ENCODE measurements at regions not wholly inside any gene's neighbourhood (a gene's known extent, or its start where the extent isn't known, plus 50 kb on each side); places are given as distances from the start of the nearest gene placed in this dataset.

GRCh38 chr15:93209690-93210445 is 120.9 kb upstream of the RGMA start (continued):
- TF ChIP-seq ATF1 (CRISPR knock-in tag; IDR thresholded peaks at IDR 0.05) (no peak), JUN (CRISPR knock-in tag; IDR thresholded peaks at IDR 0.05) (no peak)

DNA sequence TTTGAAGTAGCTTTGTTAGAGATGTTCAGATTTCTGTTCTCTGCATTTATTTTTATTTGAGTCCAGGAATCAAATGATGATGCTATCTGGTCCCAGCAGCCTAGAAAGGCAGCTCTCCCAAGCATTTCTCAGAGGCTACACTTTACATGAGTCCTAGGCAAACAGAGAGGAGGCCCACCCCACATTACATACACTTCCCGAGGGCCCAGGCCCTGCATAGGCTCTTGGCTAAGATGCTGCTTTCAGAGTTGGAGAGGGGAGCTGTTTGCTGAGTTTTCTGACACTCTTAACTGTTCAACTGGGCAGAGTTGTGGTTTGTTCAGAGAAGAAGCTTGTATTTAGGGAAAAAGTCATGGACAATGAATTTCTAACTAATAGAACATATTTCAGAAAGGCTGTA is 117.9 kb upstream of the RGMA start:
- no peak overlapping the region for H3K4me3 Mint-ChIP-seq
- CTCF ChIA-PET: interaction anchor here (0.9 kb wide), 2 partner anchors 127 to 171 kb away, joined by 3 read pairs; no protein-coding TSS in a partner anchor
- peaks cover 22% of the 10 kb centered on the region for H3K4me1 Mint-ChIP-seq
- POLR2A ChIA-PET: interaction anchor here (0.6 kb wide), 1 partner anchor 144 kb away, joined by 5 read pairs; no protein-coding TSS in a partner anchor
- peaks cover 4% of the 10 kb centered on the region; the same call in 1 of the 2 replicates for H3K9me3 Mint-ChIP-seq
- no peak for ATAC-seq
- H3K36me3 Mint-ChIP-seq: no peaks in the 10 kb centered on the region
- DNase-seq (ENCODE audit: low spot score): no peak
- peaks cover 5% of the 10 kb centered on the region; the same call in 1 of the 2 replicates for H3K27me3 Mint-ChIP-seq (ENCODE audit: low read depth)
- H3K27ac Mint-ChIP-seq: no peak overlapping the region
- no peak for TF ChIP-seq ZNF512 (CRISPR knock-in tag; IDR thresholded peaks at IDR 0.05; ENCODE audit: borderline replicate concordance)
- TF ChIP-seq ZNF219 (CRISPR knock-in tag; IDR thresholded peaks at IDR 0.05; ENCODE audit: borderline replicate concordance): no peak
- TF ChIP-seq ZNF232 (CRISPR knock-in tag; IDR thresholded peaks at IDR 0.05): no peak
- TF ChIP-seq ZNF138 (CRISPR knock-in tag; conservative IDR thresholded peaks at IDR 0.05): no peak
- TF ChIP-seq ZNF416 (CRISPR knock-in tag; IDR thresholded peaks at IDR 0.05): no peak
- TF ChIP-seq CREB1 (CRISPR knock-in tag; IDR thresholded peaks at IDR 0.05): no peak
- no peak for TF ChIP-seq SMAD4 (CRISPR knock-in tag; IDR thresholded peaks at IDR 0.05)
- TF ChIP-seq, protein P1, sequence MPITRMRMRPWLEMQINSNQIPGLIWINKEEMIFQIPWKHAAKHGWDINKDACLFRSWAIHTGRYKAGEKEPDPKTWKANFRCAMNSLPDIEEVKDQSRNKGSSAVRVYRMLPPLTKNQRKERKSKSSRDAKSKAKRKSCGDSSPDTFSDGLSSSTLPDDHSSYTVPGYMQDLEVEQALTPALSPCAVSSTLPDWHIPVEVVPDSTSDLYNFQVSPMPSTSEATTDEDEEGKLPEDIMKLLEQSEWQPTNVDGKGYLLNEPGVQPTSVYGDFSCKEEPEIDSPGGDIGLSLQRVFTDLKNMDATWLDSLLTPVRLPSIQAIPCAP (CRISPR knock-in tag; IDR thresholded peaks at IDR 0.05): no peak
- no peak for TF ChIP-seq SMAD3 (CRISPR knock-in tag; IDR thresholded peaks at IDR 0.05; ENCODE audit: borderline replicate concordance)
- TF ChIP-seq AR (CRISPR knock-in tag; IDR thresholded peaks at IDR 0.05): no peak
- no peak for TF ChIP-seq NR1H2 (CRISPR knock-in tag; IDR thresholded peaks at IDR 0.05)
- TF ChIP-seq ZNF121 (CRISPR knock-in tag; IDR thresholded peaks at IDR 0.05): no peak
- TF ChIP-seq ZNF425 (CRISPR knock-in tag; conservative IDR thresholded peaks at IDR 0.05): no peak
- TF ChIP-seq, protein P2, sequence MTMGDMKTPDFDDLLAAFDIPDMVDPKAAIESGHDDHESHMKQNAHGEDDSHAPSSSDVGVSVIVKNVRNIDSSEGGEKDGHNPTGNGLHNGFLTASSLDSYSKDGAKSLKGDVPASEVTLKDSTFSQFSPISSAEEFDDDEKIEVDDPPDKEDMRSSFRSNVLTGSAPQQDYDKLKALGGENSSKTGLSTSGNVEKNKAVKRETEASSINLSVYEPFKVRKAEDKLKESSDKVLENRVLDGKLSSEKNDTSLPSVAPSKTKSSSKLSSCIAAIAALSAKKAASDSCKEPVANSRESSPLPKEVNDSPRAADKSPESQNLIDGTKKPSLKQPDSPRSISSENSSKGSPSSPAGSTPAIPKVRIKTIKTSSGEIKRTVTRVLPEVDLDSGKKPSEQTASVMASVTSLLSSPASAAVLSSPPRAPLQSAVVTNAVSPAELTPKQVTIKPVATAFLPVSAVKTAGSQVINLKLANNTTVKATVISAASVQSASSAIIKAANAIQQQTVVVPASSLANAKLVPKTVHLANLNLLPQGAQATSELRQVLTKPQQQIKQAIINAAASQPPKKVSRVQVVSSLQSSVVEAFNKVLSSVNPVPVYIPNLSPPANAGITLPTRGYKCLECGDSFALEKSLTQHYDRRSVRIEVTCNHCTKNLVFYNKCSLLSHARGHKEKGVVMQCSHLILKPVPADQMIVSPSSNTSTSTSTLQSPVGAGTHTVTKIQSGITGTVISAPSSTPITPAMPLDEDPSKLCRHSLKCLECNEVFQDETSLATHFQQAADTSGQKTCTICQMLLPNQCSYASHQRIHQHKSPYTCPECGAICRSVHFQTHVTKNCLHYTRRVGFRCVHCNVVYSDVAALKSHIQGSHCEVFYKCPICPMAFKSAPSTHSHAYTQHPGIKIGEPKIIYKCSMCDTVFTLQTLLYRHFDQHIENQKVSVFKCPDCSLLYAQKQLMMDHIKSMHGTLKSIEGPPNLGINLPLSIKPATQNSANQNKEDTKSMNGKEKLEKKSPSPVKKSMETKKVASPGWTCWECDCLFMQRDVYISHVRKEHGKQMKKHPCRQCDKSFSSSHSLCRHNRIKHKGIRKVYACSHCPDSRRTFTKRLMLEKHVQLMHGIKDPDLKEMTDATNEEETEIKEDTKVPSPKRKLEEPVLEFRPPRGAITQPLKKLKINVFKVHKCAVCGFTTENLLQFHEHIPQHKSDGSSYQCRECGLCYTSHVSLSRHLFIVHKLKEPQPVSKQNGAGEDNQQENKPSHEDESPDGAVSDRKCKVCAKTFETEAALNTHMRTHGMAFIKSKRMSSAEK (CRISPR knock-in tag; IDR thresholded peaks at IDR 0.05; ENCODE audit: borderline replicate concordance): no peak
- TF ChIP-seq, protein P3, sequence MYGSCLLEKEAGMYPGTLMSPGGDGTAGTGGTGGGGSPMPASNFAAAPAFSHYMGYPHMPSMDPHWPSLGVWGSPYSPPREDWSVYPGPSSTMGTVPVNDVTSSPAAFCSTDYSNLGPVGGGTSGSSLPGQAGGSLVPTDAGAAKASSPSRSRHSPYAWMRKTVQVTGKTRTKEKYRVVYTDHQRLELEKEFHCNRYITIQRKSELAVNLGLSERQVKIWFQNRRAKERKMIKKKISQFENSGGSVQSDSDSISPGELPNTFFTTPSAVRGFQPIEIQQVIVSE (CRISPR knock-in tag; IDR thresholded peaks at IDR 0.05; ENCODE audit: borderline replicate concordance): no peak
- TF ChIP-seq ZNF423 (CRISPR knock-in tag; IDR thresholded peaks at IDR 0.05): no peak
- TF ChIP-seq, protein P4, sequence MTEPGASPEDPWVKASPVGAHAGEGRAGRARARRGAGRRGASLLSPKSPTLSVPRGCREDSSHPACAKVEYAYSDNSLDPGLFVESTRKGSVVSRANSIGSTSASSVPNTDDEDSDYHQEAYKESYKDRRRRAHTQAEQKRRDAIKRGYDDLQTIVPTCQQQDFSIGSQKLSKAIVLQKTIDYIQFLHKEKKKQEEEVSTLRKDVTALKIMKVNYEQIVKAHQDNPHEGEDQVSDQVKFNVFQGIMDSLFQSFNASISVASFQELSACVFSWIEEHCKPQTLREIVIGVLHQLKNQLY (CRISPR knock-in tag; IDR thresholded peaks at IDR 0.05): no peak
- no peak for TF ChIP-seq EMX1 (CRISPR knock-in tag; IDR thresholded peaks at IDR 0.05)
